KBM-7 (cell line): ENCODE measurements at regions not wholly inside any gene's neighbourhood (a gene's known extent, or its start where the extent isn't known, plus 50 kb on each side); places are given as distances from the start of the nearest gene placed in this dataset.
A peak's percentile ranks its signal among the peaks of the same experiment; 100 is the strongest.
"Not testable (repeated sequence)": the region's sequence is repeated elsewhere in the genome, so short reads cannot be mapped to it uniquely, and the experiment has no call there.

ENCODE experiments used
- DNase-seq: peaks from one replicate; pipeline ENCODE4 v3.0.0-alpha.2; 2015
- in situ Hi-C: fragments of 300-500 bp; cut with MboI; formaldehyde crosslinking; loops from 2 replicates; pipeline ENCODE4 v1.14.3; 2020; ENCODE audit warnings: low sequenced_read_pairs, low pct_unique_long_range_greater_than_20kb, mixed read lengths

- in situ Hi-C loops = no loop called here
- no peak for DNase-seq
Measured at GRCh38 chrX:25503826-25504225, 488.1 kb upstream of the ARX start.

GRCh38 chrX:25507801-25508200 is 492.0 kb upstream of the ARX start:
- DNase-seq = no peak
- in situ Hi-C loops = no loop called here

DNA sequence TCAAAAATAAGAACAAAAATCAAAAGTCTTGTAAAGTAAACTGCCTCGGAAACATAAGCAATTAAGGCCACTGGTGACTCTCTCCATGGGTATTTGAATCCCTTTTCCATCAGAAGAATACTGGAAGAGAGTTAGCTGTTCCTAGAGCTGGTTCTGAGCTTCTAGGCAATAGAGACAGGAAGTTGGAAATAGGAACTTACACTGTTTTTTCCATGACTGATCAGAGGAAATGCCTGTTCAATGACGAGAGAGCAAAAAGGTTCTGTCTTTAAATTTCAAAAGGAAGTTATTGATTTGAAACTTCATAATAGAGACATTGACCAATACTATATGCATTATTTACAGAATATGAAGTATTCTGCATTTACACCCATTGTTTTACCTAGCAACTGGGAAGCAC is 503.5 kb upstream of the ARX start:
- no peak for DNase-seq
- in situ Hi-C loops = no loop called here

- DNase-seq, in situ Hi-C loops: not testable (repeated sequence)
Measured at GRCh38 chrX:25522443-25523010, 506.8 kb upstream of the ARX start.

- peak; percentile 36 for DNase-seq
- in situ Hi-C loops = no loop called here
Measured at GRCh38 chrX:25523574-25524540, 508.1 kb upstream of the ARX start.

DNA sequence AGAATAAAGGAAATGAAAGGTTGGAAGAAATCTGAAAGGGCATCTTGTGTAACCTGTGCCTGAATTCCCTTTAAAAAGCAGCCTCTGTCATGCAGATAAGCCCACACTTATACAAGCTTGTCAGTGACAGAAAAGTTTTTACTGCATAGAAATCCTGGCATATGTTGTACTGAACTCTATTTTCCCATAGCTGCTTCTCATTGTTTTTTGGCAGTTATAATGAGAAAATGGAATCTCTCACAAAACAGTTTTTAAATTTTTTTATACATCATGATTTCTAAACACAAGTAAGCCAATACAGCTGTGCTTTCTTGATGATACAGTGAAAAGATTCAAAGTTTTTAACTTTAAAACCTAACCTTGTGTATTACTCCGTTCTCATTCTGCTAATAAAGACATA is 511.4 kb upstream of the ARX start:
- in situ Hi-C loops = no loop called here

GRCh38 chrX:25527596-25527995 is 511.8 kb upstream of the ARX start:
- DNase-seq = no peak
- in situ Hi-C loops = no loop called here

More for the DNA sequence above, 511.4 kb upstream of the ARX start:
- no peak for DNase-seq

DNA sequence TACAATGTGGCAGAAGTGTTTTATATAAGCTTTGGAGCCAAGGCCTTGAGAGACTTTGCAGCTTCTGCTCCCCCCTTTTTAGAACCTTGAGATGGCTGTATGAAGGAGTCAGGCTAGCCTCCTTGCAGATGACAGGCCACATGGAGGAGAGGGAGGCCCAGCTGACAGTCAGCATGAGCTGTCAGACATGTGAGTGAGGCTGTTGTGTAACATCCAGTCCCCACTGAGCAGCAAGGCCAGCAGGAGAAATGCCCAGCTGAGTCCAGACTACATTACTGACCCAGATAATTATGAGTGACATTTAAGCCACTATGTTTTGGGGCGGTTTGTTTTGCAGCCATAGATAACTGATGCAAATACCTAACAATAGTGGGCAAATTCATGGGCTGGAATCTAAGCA is 515.3 kb upstream of the ARX start:
- in situ Hi-C loops = no loop called here
- DNase-seq = no peak

DNA sequence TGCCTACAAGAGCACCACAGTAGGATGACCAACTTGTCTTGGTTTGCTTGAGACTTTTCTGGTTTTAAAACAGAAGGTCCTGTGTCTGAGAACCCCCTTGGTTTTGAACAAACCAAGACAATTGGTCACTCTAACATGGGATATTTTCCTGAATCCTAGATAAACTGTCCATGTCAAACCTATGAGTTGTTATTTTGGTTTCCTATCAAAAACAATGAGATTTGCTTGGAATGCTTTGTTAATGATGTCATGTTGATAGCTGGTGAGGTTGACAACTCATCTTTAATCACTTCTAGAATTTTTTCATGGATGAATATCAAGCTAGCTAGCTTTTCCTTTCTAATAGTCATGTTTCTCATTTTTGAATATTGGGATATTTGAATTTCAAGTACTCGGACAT is 518.3 kb upstream of the ARX start:
- DNase-seq = no peak
- in situ Hi-C loops = no loop called here

DNA sequence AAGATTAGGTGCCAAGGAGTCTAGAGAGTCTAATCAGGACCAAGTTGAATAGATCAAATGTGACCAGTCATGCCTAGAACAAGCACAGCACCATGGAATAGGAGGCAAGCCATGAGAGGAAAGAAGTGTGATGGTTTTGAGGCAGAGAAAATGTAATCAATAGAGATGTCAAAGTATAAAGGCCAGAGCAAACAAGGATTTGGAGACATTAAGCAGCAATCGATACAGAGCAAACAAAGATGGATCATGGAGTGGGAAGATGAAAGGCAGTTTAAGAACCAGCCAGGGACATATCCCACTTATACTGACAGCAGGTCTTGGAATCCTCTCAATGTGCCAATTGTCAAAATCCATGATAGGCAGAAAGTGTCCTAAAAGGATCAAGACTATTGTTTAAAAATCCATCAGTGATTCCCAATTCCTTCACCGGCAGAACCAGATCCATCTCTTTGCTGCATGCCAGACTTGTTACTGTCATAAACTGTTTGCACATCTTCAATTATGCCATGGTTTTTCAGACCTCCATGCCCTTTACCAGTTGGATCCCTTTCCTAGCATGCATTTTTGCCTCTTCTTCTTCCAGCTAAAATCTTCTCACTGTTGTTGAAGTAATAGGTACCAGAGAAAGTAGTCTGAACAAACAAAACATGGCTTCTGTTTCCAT is 520.7 kb upstream of the ARX start:
- no peak for DNase-seq
- in situ Hi-C loops = no loop called here

GRCh38 chrX:25537699-25538098 is 521.9 kb upstream of the ARX start:
- in situ Hi-C loops = no loop called here
- no peak for DNase-seq

GRCh38 chrX:25544641-25545040 is 528.9 kb upstream of the ARX start:
- in situ Hi-C loops = no loop called here

DNA sequence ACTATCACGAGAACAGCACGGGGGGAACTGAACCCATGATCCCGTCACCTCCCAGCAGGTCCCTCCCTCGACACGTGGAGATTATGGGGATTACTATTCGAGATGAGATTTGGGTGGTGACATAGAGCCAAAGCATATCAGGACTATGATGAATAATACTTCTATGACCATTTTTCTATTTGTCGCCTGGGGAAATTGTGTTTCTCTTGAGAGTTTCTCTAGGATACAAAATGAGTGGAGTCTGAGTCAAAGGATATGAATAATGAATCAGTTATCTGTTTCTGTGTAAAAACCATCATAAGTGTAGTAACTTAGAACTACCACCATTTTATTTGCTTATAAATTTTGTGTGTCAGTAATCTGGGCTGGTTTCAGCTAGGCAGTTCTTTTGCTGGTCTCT is 533.0 kb upstream of the ARX start:
- DNase-seq = no peak
- in situ Hi-C loops = no loop called here

More at GRCh38 chrX:25544641-25545040, 528.9 kb upstream of the ARX start:
- DNase-seq = no peak

DNA sequence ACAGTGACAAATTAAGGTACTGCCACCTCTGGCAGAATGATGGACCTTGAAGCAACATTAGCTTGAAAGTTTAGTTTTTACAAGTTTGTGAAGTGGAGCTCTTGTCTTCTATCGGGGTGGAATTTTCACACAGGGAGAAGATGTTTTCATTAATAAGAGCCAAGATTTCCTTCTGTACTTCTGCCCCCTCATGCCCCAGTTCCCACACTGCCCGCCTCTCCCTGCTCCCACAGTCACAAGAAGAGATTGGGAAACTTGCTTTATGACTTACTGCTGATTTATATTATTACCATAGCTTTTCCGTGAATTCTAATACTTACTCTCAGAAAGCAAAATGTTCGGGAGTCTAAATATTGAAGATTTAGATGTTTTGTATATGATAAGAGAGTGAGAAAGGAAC is 539.8 kb upstream of the ARX start:
- no peak for DNase-seq
- in situ Hi-C loops = no loop called here

DNA sequence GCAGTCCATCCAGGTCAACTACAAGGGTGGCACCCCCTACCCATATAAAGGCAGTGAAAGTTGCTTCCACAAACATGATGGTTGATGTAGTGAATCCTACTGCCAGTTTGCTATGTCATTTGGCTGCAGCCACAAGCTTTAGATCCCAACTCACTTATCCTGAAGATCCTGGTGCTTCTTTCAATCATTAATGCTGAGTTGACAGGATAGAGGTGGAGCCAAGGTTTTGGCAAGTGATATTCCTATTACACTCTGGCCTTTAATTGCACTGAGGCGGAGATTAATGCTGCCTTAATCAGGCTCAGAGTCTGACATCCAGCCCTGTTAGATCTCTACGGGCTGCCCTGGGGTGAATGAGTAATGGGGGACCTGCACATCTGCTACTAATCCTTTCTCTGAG is 542.4 kb upstream of the ARX start:
- in situ Hi-C loops = no loop called here

GRCh38 chrX:25561190-25561589 is 545.4 kb upstream of the ARX start:
- no peak for DNase-seq
- in situ Hi-C loops = no loop called here

More for the DNA sequence above, 542.4 kb upstream of the ARX start:
- no peak for DNase-seq

DNA sequence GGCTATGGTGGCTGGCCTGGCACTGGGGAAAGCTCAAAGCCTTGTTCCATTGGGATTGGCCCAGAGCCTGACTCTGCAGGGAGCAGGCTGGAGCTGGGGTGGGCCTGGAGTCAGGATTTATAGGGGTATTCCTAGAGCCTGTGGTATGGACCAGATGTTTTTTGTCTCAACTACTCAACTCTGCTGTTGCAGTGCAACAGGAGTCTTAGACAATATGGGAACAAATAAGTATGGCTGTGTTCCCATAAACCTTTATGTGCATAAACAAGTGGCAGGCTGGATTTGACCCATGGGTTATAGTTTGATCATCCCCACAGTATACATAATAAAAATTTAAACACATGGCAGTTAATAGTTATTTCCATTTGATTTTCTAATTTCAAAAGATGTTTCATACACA is 557.9 kb upstream of the ARX start:
- in situ Hi-C loops = no loop called here
- DNase-seq = no peak

DNA sequence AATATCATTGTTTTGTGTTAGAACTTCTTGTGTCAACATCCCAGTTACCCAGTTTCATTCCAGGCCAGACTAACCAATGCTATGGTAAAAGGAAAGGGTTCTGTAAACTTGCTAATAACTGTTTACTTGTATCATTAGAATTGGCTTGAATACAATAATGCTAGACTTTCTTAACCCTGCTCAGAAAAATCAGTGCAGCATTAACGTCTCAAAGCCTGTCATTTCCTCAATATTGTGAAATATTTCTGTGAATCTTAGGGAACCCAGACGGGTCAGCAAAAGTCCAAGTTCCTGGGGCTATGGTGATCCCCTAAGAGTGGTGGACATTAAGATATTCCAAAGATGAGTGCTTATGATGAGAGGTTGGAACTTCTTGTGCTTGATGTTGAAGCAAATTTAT is 541.2 kb upstream of the MAGEB18 start:
- DNase-seq = no peak

GRCh38 chrX:25597551-25597950 is 540.6 kb upstream of the MAGEB18 start:
- DNase-seq = no peak
- in situ Hi-C loops = no loop called here

More for the DNA sequence above, 541.2 kb upstream of the MAGEB18 start:
- in situ Hi-C loops = no loop called here

DNA sequence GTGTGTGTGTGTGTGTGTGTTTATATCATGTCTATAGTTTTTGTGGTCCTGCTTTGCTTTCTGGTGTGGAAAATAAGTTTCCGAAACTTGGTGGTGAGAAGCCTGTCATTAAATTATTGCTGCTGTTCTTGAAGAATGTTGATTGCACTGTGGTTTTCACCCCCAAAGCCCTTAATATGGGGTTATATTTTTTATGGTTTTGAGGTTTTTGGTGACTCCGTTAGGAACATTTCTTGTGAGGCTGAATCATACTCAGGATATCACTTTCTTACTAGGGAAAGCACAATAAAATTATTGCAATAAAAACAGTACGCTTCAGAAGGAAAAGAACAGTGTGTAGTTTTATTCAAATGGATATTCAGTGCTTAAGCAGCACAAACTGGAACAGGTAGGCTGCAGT is 539.1 kb upstream of the MAGEB18 start:
- in situ Hi-C loops = no loop called here
- no peak for DNase-seq
